Stimulated activated CD8-positive, alpha-beta memory T cell treated with anti-CD3 and anti-CD28 coated beads, Interleukin-2, amount 100 ng/mL, for 48 hours (primary cell): ENCODE measurements at regions not wholly inside any gene's neighbourhood (a gene's known extent, or its start where the extent isn't known, plus 50 kb on each side); places are given as distances from the start of the nearest gene placed in this dataset.

ENCODE experiments used
- DNase-seq, 2 donors: peaks; one replicate each; pipeline ENCODE4 v3.0.0-alpha.2; 2020; ENCODE audit warnings: low read depth in 2 of 2

DNA sequence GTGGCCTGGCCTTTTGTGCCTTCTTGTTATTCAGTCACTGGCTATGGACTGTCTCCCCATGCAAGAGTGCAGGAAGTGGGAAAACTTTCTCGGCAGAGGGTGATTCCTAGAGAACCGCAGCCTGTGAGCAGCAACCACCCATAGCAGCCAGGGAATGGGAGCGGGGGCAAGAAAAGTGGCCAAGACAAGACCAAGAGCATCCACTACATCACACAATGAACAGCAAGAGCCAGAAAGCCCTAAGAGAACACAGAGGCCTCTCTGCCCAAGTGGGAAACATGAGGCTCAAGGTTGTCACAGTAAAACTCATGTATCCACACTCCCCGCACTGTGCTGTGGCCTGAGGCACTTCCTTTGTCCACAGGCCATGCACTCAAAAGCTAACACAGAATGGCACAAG, 129.1 kb upstream of the FSTL4 start:
- no peak for DNase-seq

DNA sequence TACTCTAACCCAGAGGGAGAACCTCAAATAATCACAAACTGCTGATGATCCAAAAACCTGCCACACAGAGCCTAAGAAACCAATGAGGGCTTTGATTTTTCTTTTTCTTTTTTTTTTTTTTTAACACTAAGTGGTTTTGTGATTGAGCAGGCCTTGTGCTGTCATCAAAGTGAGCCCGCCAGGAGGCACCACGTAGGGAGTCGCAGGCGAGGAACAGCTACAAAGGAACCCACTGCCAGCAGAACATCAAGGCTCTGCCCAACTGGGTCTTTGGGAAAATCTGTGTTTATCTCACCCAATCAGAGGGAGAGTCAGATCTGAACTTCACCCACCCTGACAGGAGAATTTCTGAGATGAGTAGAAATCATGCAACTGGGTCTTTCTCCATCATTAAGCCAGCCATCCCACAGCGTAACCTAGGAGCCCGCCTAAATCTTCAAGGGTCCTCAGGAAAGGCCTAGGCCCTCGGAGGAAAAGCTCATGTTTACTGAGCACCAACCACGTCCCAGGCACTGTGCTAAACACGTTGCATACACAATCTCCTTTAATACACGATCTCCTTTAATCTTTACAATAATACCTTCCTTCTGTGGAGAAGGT, 126.9 kb upstream of the FSTL4 start:
- DNase-seq: no peak

DNA sequence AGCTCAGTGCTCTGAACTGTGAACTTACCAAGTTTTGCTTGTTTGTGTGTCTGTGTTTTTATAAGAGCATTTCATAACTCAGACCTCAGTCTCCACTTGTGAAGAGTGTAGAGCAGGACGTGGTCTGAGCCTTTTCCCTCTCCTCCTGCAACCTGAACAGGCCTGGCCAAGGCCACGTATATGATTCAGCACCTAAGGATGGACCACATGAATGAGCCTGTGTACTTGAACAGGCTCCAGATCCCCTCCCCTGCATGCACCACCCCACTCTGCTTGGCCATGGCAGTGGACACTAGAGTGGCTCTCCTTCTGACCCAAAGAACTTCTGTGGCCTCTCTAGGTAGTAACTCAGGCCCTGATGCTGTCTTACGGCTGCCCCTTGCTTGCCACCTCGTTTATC, 125.9 kb upstream of the FSTL4 start:
- DNase-seq: no peak

DNA sequence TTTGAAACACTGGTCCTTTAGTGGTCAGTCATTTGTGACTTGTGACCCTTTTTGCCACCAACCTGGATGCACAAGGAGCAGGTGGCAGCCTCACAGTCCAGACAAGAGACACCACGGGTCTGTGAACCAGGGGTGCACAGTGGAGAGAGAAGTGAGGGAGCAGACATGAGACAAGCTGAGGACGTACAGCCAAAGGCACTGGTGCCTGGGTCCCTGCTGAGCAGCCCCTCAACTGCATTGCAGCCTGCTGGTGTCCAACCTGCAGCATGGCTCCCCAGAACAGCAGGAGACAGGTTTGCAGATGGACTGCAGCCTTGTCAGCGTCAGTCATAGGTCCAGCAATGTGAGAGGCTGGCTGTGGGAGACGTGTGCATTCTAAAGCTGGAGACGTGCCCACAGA, 124.2 kb upstream of the FSTL4 start:
- DNase-seq: no peak

DNA sequence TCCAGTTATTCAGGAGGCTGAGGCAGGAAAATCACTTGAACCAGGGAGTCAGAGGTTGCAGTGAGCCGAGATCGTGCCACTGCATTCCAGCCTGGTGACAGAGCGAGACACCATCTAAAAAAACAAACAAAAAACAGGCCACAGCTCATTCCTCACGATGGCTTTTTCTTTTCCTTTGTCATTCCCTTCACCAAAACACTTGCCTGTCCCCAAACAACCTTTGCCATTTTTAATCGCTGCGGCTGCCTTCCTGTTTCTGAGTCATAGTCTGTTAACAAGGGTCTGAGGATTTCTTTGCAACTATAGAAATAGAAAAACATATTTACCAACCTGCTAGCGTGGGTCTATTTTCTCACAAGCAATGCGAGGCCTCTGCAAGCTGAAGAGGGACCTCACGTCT, 123.0 kb upstream of the FSTL4 start:
- no peak for DNase-seq

DNA sequence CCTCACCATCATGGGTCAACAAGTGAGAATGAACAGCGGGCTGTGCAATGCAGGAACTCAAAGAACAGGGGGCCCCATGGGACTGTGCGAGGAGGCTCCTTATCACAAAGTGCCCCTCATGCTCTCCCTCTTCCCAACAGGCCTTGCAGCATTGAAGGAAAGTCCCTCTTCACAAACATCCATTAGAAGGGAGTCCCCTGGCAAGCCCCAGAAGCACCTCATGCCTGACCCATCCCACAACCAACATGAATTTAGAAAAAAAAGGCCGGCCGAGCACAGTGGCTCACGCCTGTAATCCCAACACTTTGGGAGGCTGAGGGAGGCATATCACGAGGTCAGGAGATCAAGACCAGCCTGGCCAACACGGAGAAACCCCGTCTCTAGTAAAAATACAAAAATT, 122.6 kb upstream of the FSTL4 start:
- DNase-seq: no peak

DNA sequence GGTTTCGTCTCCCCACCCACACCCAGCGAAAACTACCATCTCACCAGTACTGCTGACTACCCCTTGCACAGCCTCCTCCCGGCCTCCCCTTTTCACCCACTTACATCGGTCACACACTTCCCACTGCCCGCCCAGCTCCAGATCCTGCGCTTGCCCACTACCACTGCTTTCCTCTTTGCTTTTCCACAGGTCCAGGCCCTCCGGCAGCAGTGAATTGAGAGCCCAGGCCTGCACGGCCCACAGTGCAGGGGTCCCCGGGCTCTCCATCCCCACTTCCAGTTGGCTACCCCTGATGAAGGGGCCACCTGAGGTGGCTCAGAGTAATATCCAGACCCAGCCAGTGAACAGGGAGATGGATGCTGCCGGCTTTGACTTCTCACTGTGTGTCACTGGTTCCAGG, 120.2 kb upstream of the FSTL4 start:
- DNase-seq: no peak

DNA sequence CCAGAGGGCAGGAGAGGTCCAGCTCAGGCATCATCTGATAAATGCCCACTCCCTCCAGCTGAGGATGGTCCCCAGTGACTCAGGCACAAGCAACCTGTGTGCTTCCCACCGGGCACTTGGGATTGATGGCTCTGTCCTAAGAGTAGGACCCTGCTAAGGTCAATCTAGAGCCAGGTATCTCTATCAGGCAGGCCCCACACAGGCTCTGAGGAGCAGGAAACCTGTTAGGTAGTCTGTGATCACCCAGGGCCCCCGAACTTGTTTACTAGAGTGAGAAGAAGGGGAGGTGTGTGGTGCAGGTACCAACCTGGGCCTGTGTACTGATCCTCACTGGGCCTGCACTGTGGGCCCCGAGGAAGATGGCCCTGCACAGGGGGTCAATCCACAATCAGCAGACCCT, 119.6 kb upstream of the FSTL4 start:
- no peak for DNase-seq

DNA sequence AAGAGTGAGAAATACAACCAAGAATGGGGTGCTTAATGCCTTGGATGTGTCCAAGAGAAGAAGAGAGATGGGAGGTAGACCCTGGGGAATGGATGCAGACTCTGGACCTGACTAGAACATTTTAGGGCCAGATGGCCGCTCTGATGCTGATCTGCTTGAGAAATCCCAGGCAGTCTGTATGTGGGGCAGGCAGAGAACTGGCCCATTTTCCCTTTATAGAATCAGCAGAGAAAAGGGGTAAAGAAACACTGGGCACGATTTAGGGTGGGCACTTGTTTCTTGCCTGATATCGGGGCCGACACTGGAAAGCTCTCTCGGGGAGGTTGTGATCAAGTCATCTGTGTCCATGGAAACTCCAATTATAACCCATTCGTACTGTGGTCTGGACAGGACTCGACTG, 118.5 kb upstream of the FSTL4 start:
- no peak for DNase-seq

DNA sequence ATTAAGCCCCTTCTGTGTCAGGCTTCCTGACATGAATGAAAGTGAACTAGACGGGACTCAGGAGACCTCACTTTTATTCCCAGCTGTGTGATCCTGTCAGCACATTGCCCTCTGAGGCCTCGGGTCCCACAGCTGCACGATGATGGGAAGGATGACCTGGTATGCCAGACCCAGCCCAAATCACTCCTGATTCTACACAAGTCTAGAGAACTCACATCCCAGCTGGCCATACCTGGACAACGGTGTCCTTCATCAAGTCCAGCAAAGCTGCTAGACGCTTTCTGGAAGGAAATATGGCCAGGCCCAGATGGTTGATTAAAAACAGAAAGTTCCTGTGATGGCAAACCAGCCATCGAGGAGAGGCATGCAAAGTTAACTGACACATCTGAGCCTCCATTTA, 118.0 kb upstream of the FSTL4 start:
- DNase-seq: no peak

DNA sequence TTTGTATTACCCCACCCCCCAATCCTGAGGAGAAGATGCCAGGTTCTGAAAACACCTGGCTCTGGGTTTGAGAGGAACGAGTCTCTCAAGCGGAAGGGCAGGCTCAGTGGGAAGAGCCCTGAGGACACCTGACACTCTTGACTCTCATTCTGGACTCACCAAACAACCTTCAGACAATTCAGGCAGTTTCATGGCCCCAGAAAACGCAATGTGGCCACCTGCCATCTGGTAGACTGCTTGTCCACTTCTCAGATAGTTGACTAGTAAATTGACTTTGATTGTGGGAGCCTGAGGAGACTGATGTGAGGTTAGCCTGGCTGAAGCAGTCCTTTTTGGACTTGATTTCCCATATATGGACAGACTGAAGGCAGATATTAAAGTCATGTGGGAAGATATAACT, 117.5 kb upstream of the FSTL4 start:
- DNase-seq: no peak

DNA sequence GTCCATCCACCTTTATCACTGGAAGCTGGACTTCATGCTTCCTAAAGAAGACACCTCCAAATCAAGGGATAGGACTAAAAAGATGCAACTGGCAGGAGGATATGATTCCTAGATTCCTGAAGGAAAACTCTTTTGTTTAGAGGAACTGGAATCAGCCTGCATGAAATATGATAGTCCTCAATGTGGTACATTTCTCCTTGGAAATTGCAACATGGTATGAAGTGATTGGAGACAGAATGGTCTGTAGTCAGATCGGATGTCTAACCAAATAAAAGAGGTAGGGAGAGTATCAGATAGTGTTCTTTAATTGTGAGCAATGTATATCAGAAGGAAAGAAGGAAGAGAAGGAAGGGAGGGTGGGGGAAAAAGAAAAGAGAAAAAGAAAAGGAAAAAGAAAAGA, 116.1 kb upstream of the FSTL4 start:
- DNase-seq: no peak

DNA sequence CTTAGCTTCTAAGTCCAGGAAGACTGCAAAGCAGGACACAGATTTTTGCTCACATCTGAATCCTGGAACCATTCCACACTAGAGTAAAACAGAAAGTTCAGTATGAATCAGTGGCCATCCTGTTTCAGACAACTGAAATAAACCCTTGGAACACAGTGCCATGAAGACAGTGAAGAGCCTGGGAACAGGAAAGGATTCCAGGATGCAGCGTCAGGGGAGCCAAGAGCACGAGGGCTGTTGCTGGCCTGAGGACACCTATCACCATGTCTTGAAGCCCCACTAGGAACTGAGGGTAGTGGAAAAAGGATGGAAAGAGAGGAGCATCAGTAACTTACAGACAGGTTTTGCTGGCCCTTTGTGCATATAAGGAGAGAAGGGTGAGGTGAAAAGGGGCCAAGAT, 115.3 kb upstream of the FSTL4 start:
- no peak for DNase-seq

DNA sequence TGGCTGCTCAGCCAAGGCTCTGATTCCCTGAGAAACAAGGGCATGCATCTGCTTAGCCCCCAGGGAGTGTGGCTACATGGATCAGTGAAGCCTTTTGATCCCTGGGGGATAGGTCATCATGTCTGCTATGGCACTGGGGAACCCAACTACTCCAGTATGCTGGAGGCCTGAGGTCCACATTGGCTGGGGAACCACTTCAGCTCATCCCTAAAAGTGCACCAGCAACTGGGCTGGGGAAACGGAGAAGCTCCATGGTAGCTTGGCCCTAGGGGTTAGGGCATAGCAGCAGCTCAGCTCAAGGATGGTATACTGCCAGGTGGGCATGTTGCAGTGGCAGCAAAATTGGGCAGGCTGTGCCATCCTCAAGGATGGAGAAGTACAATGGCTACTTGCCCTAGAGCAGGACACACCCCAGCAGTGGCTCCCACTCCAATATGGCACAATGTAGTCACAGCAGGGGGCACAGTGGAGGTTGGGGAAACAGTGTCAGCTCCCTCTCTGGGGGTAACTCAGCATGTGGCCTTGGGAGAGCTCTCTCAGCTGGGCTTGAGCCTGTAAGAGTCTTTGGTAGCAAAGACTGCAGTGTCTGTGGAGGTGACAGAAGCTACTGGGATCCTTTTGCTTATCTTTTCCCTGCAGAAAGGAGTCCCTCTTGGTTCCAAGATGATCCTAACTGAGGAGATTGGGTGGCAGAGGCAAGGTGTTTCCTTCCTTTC, 111.5 kb upstream of the FSTL4 start:
- no peak for DNase-seq

DNA sequence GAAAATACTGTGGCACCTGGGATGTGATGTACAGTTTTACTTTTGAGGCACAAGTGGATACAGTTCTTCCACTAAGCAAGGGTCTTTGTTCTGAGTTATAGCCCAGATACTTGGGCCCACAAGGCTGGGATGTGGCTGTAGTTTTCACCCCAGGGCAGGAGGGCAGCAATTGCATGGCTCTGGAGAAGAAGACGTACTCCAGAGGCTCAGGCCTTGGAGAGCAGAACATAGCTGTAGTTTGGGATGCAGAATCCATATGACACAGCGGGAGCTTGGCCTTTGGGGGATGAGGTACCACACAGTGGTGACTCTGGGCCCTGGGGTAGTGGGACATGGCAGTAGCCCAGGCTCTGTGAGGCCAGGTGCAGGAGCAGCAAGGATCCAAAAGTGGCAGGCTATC, 110.8 kb upstream of the FSTL4 start:
- no peak for DNase-seq

DNA sequence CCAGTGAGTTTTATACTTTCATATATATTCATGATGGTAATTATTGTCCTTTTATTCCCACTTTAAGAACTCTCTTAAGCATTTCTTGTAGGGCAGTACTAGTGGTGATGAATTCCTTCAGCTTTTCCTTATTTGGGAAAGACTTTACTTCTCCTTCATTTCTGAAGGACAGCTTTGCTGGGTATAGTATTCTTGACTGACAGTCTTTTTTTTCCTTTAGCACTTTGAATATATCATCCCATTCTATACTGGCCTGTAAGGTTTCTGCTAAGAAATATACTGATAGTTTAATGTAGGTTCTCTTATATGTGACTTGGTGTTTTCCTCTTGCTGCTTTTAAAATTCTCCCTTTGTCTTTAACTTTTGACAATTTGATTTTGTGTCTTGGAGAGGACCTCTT, 109.0 kb upstream of the FSTL4 start:
- no peak for DNase-seq

DNA sequence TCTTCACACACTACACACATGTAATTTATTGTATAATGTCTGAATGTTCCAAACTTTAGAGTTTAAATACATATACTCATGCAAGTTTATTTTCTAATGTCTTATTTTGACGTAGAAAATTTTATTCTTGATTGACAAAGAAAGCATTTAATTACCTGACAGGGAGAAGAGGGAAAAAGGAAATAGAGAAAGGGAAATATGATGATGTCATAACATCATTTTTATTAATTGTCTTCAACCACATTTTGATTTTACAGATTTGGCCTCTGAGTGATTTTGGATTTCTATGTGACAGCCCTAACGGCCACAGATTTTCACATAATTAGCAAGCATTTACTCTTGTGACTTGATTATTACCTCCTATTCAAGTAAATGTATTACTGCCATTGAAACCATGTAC, 106.1 kb upstream of the FSTL4 start:
- DNase-seq: no peak

DNA sequence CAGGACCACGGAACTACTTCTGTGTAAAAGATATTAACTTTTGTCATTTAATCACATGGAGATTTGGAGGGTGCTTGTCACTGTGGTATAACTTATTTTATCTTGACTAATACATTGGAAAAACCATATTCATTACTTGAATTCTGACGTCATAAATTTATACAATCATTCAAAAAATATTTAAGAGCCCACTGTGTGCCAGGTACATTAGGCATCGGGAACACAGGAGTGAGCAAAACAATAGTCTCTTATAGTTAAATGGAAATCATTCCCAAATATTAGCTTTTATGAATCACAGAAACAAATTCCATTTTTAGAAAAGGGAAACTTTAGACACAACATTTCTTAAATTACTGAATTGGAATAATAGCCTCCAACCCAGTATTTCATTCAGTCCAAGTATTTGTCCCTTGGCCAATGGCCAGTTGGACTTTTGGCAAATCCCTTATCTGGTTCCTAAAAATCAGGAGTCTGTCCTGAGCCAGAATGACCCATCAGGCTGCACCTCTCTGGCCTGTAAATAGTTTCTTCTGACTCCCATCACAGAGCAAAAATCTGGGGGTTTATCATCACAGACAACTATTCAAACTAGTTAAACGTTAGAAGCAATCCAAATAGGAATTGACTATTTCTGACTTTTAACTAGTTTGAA, 104.3 kb upstream of the FSTL4 start:
- DNase-seq: no peak

DNA sequence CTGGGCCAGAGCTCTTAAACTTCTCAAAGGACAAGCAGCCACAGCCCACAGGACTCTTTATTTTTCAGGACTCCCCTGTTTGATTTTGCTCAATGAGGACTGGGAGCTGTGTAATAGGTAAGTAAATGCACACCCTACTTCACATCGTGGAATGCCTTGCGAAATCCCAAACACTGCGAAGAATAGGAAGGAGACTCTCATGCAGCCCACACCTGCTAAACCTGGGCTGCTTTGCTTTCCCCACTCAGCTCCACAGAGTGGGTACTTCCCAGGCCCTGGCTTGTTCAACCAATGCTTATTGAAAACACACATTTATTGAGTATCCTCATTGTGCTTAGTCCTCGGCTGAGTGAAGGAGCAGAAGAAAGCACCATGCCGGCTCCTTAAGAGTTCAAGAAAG, 103.3 kb upstream of the FSTL4 start:
- DNase-seq: no peak

DNA sequence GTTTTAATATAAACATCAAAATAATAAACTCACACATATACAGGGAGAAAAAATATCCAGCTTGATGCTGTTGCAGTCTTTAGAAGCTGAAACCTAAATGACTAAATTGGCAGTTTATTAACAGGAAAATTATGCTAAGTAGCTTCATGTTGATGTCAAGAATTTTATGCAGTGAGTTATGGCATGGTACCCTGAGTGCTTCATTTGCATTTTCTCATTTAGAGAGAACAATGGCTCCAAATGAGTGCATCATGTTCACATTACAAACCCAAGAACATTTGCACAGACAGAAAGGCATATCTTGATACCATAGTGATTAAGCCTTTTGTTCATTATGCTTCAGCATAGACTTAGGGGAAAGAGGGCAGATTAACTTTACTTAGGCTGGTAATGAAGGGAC, 102.9 kb upstream of the FSTL4 start:
- no peak for DNase-seq

DNA sequence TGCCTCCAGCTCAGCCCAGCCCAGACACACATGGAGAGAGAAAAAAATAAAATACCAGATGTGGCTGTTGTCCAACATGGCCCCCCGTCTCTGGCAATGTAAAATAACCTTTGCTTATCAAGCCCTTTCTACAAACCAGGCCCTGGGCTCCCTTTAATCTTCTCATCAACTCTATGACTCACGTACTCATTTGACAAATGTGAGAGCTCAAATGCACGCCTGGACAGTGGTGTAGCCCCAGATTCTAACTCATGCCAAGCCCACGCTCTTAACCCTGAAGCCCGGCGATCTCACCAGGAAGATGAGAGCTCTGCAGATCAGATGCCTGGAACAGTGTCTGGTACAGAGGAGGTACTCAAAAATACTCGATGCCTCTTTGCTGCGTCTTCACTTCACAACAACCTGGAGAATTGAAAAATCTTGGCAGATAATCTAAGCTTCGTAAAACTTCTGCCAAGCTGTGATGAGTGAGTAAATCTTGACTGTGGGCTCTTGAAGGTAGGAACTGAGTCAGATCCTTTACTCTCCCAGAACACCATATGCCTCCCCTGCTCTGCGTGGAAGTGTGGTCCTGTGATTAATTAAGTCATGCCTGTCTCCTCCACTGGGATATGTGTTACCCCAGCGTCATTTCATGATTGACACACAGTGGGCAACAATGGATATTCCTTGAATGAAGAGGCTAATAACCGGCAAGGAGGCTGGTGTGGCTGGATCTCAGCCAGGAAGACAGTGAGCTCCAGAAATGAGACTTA, 102.0 kb upstream of the FSTL4 start:
- no peak for DNase-seq

DNA sequence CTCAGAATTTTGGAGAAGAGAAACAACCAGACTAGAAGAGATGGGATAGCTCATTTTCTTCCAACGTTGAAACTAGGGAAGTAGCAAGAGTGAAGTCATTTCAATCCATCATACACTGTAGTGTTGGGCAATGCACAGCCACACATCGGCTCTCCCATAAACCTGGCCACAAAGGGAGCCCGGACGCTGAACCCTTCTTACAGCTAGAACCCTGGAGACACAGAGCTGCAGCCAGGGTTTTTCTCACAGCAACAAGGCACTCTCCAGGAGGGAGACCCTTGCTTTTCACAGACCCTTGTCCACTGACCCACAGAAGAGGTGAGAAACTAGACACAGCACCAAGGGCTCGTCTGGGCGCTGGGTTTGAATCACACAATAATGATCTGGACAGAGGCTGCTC, 101.4 kb upstream of the FSTL4 start:
- no peak for DNase-seq

DNA sequence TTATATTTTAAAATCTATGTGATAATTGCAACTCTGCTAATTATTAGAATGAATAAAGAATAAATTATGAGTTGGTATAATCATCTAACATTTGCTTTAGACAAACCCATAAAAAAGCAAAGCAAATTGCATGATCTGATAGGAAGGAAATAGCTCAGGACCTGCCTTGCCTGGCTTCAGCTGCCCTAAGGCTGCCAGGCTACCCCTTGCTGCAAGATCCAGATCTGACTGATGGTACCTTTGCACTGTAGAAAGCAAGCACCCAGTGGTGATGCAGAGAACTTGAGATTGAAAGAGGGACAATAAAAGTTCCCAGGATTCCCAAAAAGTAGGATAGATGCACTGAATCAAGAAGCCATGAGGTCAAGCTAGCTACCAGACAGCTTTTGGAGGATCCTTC, 100.9 kb upstream of the FSTL4 start:
- no peak for DNase-seq
